SK-N-SH (cell line): ENCODE measurements at regions not wholly inside any gene's neighbourhood (a gene's known extent, or its start where the extent isn't known, plus 50 kb on each side); places are given as distances from the start of the nearest gene placed in this dataset.

ENCODE experiments used
- CTCF ChIA-PET: fragments of 300-600, 350-600 bp; formaldehyde crosslinking; extraction: SDS; loops from one replicate; lab custom pipeline; 2021; lab: Yijun Ruan, JAX
- POLR2A ChIA-PET: fragments of 350-600 bp; sonication (Branson Sonifier 250); formaldehyde crosslinking; extraction: SDS; loops from one replicate; lab custom pipeline; 2020; ENCODE audit warnings: antibody characterized with exemption, inconsistent platforms; lab: Yijun Ruan, JAX
- DNase-seq: peaks from one replicate; pipeline ENCODE4 v3.0.0; 2012
- H2AFZ ChIP-seq: fragments of 200-600 bp; sonication (generic); 2 replicates; pipeline ENCODE4 v1.8.1; 2016; ENCODE audit warnings: antibody characterized with exemption, mild to moderate bottlenecking, low read depth
- H3F3A ChIP-seq: fragments of 200-600 bp; sonication (generic); replicated peaks from 2 replicates; pipeline ENCODE3; 2016; ENCODE audit warnings: antibody characterized with exemption, mild to moderate bottlenecking; ENCODE audit not compliant: insufficient read depth
- H3K27ac ChIP-seq, 2 experiments: fragments of 200-500 bp in 1 of 2; fragments of 200-600 bp in 1 of 2; sonication (Bioruptor generic) in 1 of 2; sonication (generic), shearing (Covaris generic) in 1 of 2; 2 replicates each; pipeline versions ENCODE4 v1.5.1 to v1.6.1; 2014 to 2016; ENCODE audit warnings: low read depth in 2 of 2, inconsistent platforms in 1 of 2, low read length in 1 of 2, mild to moderate bottlenecking in 1 of 2, mixed read lengths in 1 of 2
- H3K27me3 ChIP-seq: fragments of 200-600 bp; sonication (generic), shearing (Covaris generic); 2 replicates; pipeline ENCODE4 v1.6.1; 2016; ENCODE audit warnings: mixed run types; ENCODE audit not compliant: insufficient read depth
- H3K36me3 ChIP-seq, 2 experiments: fragments of 200-500 bp in 1 of 2; fragments of 200-600 bp in 1 of 2; sonication (Bioruptor generic) in 1 of 2; sonication (generic) in 1 of 2; replicated peaks in 1 of 2; 2 replicates each; pipeline versions ENCODE3 to v1.5.1; 2014 to 2016; ENCODE audit warnings: low read length in 1 of 2, mild to moderate bottlenecking in 1 of 2; ENCODE audit not compliant: insufficient read depth in 2 of 2, control insufficient read depth in 1 of 2
- H3K4me1 ChIP-seq, 2 experiments: fragments of 200-500 bp in 1 of 2; fragments of 200-600 bp in 1 of 2; sonication (Bioruptor generic) in 1 of 2; sonication (generic), shearing (Covaris generic) in 1 of 2; 2 replicates each; pipeline versions ENCODE4 v1.5.1 to v1.6.1; 2014 to 2016; ENCODE audit warnings: low read depth in 1 of 2, low read length in 1 of 2, mixed run types in 1 of 2; ENCODE audit not compliant: insufficient read depth in 2 of 2, control insufficient read depth in 1 of 2
- H3K4me2 ChIP-seq: fragments of 200-600 bp; sonication (generic), shearing (Covaris generic); 2 replicates; pipeline ENCODE4 v1.6.1; 2017; ENCODE audit warnings: mixed run types
- H3K4me3 ChIP-seq, 2 experiments: fragments of 200-500 bp in 1 of 2; fragments of 200-600 bp in 1 of 2; sonication (Bioruptor generic) in 1 of 2; sonication (generic), shearing (Covaris generic) in 1 of 2; 2 replicates each; pipeline versions ENCODE4 v1.5.1 to v1.8.1; 2014 to 2016; ENCODE audit warnings: low read depth in 2 of 2, inconsistent platforms in 1 of 2, low read length in 1 of 2, mild to moderate bottlenecking in 1 of 2, mixed read lengths in 1 of 2, moderate library complexity in 1 of 2
- H3K79me2 ChIP-seq: fragments of 200-600 bp; sonication (generic); 2 replicates; pipeline ENCODE4 v1.8.1; 2017; ENCODE audit warnings: mild to moderate bottlenecking; ENCODE audit not compliant: insufficient read depth
- H3K9ac ChIP-seq: fragments of 200-600 bp; sonication (generic); 2 replicates; pipeline ENCODE4 v1.6.1; 2017; ENCODE audit warnings: mixed run types
- H3K9me2 ChIP-seq: fragments of 200-600 bp; sonication (generic); 2 replicates; pipeline ENCODE4 v1.6.1; 2017; ENCODE audit warnings: mixed run types
- H3K9me3 ChIP-seq: fragments of 200-600 bp; sonication (generic); 2 replicates; pipeline ENCODE4 v1.6.1; 2017; ENCODE audit warnings: mixed run types, mild to moderate bottlenecking, moderate library complexity
- H4K20me1 ChIP-seq: fragments of 200-600 bp; sonication (generic); 2 replicates; pipeline ENCODE4 v1.6.1; 2017; ENCODE audit warnings: mild to moderate bottlenecking, mixed run types; ENCODE audit not compliant: insufficient read depth
- CHD2 ChIP-seq: fragments of 150-350 bp; IDR thresholded peaks from 2 replicates; pipeline ENCODE4 v1.6.1; 2018; ENCODE audit warnings: low read length; ENCODE audit not compliant: partially characterized antibody
- ELF1 ChIP-seq: IDR thresholded peaks from 2 replicates; pipeline ENCODE4 v1.4.0; 2012
- EP300 ChIP-seq, 2 experiments: IDR thresholded peaks; 2 replicates each; pipeline versions ENCODE4 v1.4.0 to v1.6.1; 2012; ENCODE audit warnings: borderline replicate concordance in 1 of 2, low read depth in 1 of 2, low read length in 1 of 2
- FOSL2 ChIP-seq: IDR thresholded peaks from 2 replicates; pipeline ENCODE4 v1.4.0; 2012; ENCODE audit warnings: low read depth, mild to moderate bottlenecking, moderate library complexity, borderline replicate concordance
- GATA2 ChIP-seq: sonication (generic); formaldehyde crosslinking; IDR thresholded peaks from 2 replicates; pipeline ENCODE4 v1.5.0; 2020; ENCODE audit warnings: mild to moderate bottlenecking, missing genetic modification reagents
- JUND ChIP-seq: IDR thresholded peaks from 2 replicates; pipeline ENCODE4 v1.4.0; 2012
- MEF2A ChIP-seq: IDR thresholded peaks from 2 replicates; pipeline ENCODE4 v1.4.0; 2012; ENCODE audit warnings: low read depth, borderline replicate concordance
- RCOR1 ChIP-seq: fragments of 150-350 bp; IDR thresholded peaks from 2 replicates; pipeline ENCODE4 v1.6.1; 2017; ENCODE audit warnings: antibody characterized with exemption, low read length
- RXRA ChIP-seq: IDR thresholded peaks from 2 replicates; pipeline ENCODE4 v1.4.0; 2012; ENCODE audit warnings: low read depth, mild to moderate bottlenecking, borderline replicate concordance
- SIN3A ChIP-seq: IDR thresholded peaks from 2 replicates; pipeline ENCODE4 v1.6.1; 2012; ENCODE audit warnings: low read depth, mild to moderate bottlenecking, low read length, moderate library complexity, borderline replicate concordance
- SMC3 ChIP-seq: IDR thresholded peaks from 2 replicates; pipeline ENCODE4 v1.6.1; 2012; ENCODE audit warnings: low read depth, low read length, improper control_type of control experiment
- TCF12 ChIP-seq: IDR thresholded peaks from 2 replicates; pipeline ENCODE4 v1.4.0; 2012
- TEAD4 ChIP-seq: IDR thresholded peaks from 2 replicates; pipeline ENCODE4 v1.4.0; 2012; ENCODE audit warnings: mild to moderate bottlenecking, borderline replicate concordance; ENCODE audit not compliant: insufficient read depth
- WGBS: methylation state at CpG from one replicate; pipeline ENCODE4 v1.1.6; 2017; ENCODE audit warnings: low lambda C conversion rate; 5-methylcytosine and 5-hydroxymethylcytosine counted together
- TF ChIP-seq, protein P1 (sequence below): fragments of 150-350 bp; IDR thresholded peaks from 2 replicates; pipeline ENCODE4 v1.6.1; 2017; ENCODE audit warnings: antibody characterized with exemption, low read length, low read depth, borderline replicate concordance
- TF ChIP-seq, protein P2 (sequence below): IDR thresholded peaks from 2 replicates; pipeline ENCODE4 v1.4.0; 2012; ENCODE audit warnings: low read depth, borderline replicate concordance

GRCh38 chr19:23512151-23512925 is 117.1 kb upstream of the ZNF91 start:
- Histone ChIP-seq H3K27me3 (no peaks in the 10 kb centered on the region), H3K4me3 (no peak overlapping the region), H3K27ac (no peak overlapping the region), H3K36me3 (no peaks in the 10 kb centered on the region), H3K4me2 (no peak overlapping the region), H3F3A (no peaks in the 10 kb centered on the region), H3K9me2 (no peaks in the 10 kb centered on the region), H3K4me1 (no peaks in the 10 kb centered on the region)
- CTCF ChIA-PET = no interaction called here
- no peak for DNase-seq
- POLR2A ChIA-PET = no interaction called here
- TF ChIP-seq, protein P1, sequence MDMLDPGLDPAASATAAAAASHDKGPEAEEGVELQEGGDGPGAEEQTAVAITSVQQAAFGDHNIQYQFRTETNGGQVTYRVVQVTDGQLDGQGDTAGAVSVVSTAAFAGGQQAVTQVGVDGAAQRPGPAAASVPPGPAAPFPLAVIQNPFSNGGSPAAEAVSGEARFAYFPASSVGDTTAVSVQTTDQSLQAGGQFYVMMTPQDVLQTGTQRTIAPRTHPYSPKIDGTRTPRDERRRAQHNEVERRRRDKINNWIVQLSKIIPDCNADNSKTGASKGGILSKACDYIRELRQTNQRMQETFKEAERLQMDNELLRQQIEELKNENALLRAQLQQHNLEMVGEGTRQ = no peak
- TF ChIP-seq ELF1 (no peak), EP300 (IDR thresholded peaks at IDR 0.05; ENCODE audit: borderline replicate concordance in 1 of 2, low read depth in 1 of 2, low read length in 1 of 2) (no peak), JUND (no peak), MEF2A (no peak), CHD2 (no peak), SIN3A (no peak), RXRA (no peak), TCF12 (no peak), RCOR1 (no peak), GATA2 (no peak), SMC3 (no peak)
- TF ChIP-seq, protein P2, sequence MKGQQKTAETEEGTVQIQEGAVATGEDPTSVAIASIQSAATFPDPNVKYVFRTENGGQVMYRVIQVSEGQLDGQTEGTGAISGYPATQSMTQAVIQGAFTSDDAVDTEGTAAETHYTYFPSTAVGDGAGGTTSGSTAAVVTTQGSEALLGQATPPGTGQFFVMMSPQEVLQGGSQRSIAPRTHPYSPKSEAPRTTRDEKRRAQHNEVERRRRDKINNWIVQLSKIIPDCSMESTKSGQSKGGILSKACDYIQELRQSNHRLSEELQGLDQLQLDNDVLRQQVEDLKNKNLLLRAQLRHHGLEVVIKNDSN = no peak
- TF ChIP-seq, all 33 proteins: peak for 0
- no peaks in the 10 kb centered on the region for H3K9me3 ChIP-seq
- H4K20me1 ChIP-seq = no peaks in the 10 kb centered on the region
- WGBS = 42% methylated on average over 16 of the region's 24 CpGs
- H3K79me2 ChIP-seq = no peaks in the 10 kb centered on the region
- no peak overlapping the region for H2AFZ ChIP-seq
- no peak overlapping the region for H3K9ac ChIP-seq

DNA sequence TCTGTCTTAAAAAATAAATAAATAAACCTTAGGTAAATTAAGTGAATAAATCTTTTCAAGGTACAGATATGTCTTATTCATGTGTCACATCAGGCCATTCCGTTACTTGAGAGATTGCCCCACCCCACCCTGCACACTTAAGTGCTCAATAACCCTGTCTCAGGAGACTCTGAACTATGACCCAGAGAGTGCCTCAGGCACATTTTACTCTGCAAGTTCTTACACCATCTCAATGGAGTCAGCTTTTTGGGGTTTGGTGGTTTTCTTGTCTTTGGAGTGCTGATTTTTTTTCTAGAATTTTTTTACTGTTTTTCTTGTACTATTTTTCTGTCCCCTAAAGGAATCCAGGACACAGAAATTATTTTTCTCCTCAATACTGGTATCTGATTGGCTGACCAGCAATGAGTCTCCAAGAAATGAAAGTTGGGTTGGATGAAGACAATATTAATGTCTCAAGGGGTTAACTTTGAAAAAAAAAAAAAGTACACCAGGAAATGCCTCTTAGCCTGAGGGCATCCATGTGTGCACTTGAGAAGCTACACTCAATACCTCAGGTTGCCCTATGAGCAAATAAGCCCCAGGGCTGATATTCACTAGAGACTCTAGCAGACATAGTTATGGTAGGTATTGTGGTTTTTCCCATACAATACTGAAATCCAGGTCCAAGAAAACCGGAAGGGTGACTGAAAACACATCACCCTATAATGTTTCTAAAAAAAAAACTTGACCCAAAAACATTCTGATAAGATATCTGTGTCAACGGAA is 114.6 kb upstream of the ZNF91 start:
- Histone ChIP-seq H3K79me2 (no peaks in the 10 kb centered on the region), H3K27ac (no peak overlapping the region), H3K4me1 (no peaks in the 10 kb centered on the region), H3K9me2 (no peaks in the 10 kb centered on the region), H3K9ac (no peak overlapping the region), H3K4me3 (no peak overlapping the region), H3K27me3 (no peaks in the 10 kb centered on the region), H2AFZ (no peak overlapping the region), H3K36me3 (no peaks in the 10 kb centered on the region), H3K9me3 (no peaks in the 10 kb centered on the region), H3F3A (no peaks in the 10 kb centered on the region), H3K4me2 (no peak overlapping the region), H4K20me1 (no peaks in the 10 kb centered on the region)
- ChIA-PET CTCF (no interaction called here), POLR2A (no interaction called here)
- DNase-seq = no peak
- TF ChIP-seq SIN3A = no peak
- no peak for TF ChIP-seq JUND
- TF ChIP-seq, protein P2 = no peak
- no peak for TF ChIP-seq TEAD4
- TF ChIP-seq RXRA = no peak
- no peak for TF ChIP-seq FOSL2
- WGBS = 7% methylated on average over 3 of the region's 3 CpGs
